ENCODE measurements at regions not wholly inside any gene's neighbourhood (a gene's known extent, or its start where the extent isn't known, plus 50 kb on each side); places are given as distances from the start of the nearest gene placed in this dataset.

DNA sequence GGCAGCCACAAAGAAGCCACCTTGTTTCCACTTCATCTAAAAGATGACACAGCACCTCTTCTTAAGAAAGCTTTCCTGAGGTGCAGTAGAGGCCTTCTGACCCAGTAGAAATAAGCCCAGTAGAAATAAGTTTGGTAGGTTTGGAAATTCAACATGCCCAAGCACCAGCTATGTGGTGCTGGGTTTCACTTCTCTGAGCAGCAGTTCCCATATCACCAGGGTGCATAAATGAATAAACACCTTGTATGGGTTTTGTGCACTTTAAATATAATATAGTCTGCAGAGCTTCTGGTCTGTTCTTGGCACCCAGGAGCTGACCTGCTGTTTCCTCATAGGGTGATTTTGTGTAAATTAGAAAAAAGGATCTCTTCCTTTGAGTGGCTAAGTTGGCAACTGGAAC lies 492.4 kb upstream of the SORCS1 start:
- H4K20me1 ChIP-seq (ENCODE audit: control insufficient read depth, extremely low read depth, insufficient read depth, low read length): no peaks in the 10 kb centered on the region
- H3K4me1 ChIP-seq (ENCODE audit: control insufficient read depth, extremely low read depth, insufficient read depth, low read length): no peaks in the 10 kb centered on the region
- H3K36me3 ChIP-seq (ENCODE audit: control insufficient read depth, insufficient read depth, low read length): no peaks in the 10 kb centered on the region
- no peaks in the 10 kb centered on the region for H3K9me3 ChIP-seq (ENCODE audit: control insufficient read depth, insufficient read depth, low read depth, low read length)
- H3K27me3 ChIP-seq (ENCODE audit: control insufficient read depth, insufficient read depth, low read length): no peaks in the 10 kb centered on the region
- no peak for DNase-seq (ENCODE audit: low read depth in 2 of 2)
- H3K79me2 ChIP-seq (ENCODE audit: control insufficient read depth, insufficient read depth, low read length): no peaks in the 10 kb centered on the region
- H3K4me2 ChIP-seq (ENCODE audit: extremely low read depth, insufficient read depth, low read length): no peak overlapping the region
- no peak overlapping the region for H3K27ac ChIP-seq (ENCODE audit: insufficient read depth, low read length)
- TF ChIP-seq, protein P1, sequence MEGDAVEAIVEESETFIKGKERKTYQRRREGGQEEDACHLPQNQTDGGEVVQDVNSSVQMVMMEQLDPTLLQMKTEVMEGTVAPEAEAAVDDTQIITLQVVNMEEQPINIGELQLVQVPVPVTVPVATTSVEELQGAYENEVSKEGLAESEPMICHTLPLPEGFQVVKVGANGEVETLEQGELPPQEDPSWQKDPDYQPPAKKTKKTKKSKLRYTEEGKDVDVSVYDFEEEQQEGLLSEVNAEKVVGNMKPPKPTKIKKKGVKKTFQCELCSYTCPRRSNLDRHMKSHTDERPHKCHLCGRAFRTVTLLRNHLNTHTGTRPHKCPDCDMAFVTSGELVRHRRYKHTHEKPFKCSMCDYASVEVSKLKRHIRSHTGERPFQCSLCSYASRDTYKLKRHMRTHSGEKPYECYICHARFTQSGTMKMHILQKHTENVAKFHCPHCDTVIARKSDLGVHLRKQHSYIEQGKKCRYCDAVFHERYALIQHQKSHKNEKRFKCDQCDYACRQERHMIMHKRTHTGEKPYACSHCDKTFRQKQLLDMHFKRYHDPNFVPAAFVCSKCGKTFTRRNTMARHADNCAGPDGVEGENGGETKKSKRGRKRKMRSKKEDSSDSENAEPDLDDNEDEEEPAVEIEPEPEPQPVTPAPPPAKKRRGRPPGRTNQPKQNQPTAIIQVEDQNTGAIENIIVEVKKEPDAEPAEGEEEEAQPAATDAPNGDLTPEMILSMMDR (conservative IDR thresholded peaks at IDR 0.05 in 1 of 2, IDR thresholded peaks at IDR 0.05 in 1 of 2; ENCODE audit: low read depth in 1 of 2, low read length in 2 of 2): no peak
- no peak for TF ChIP-seq EZH2 (IDR thresholded peaks at IDR 0.05; ENCODE audit: low read length, missing control alignments)
- H3K4me3 ChIP-seq (replicated peaks in 1 of 4; ENCODE audit: control extremely low read depth in 1 of 4, insufficient read depth in 1 of 4, low read depth in 3 of 4, low read length in 4 of 4): no peak overlapping the region
- H2AFZ ChIP-seq (ENCODE audit: low read length): no peak overlapping the region
- no peak overlapping the region for H3K9ac ChIP-seq (ENCODE audit: insufficient read depth, low read length)

- Histone ChIP-seq H3K4me3 (replicated peaks in 1 of 4; ENCODE audit: control extremely low read depth in 1 of 4, insufficient read depth in 1 of 4, low read depth in 3 of 4, low read length in 4 of 4) (peak overlapping the region in 2 of 4 experiments; percentile 17 to 42), H3K9me3 (ENCODE audit: control insufficient read depth, insufficient read depth, low read depth, low read length) (no peaks in the 10 kb centered on the region), H3K36me3 (ENCODE audit: control insufficient read depth, insufficient read depth, low read length) (no peaks in the 10 kb centered on the region), H3K4me1 (ENCODE audit: control insufficient read depth, extremely low read depth, insufficient read depth, low read length) (no peaks in the 10 kb centered on the region), H3K27me3 (ENCODE audit: control insufficient read depth, insufficient read depth, low read length) (no peaks in the 10 kb centered on the region), H4K20me1 (ENCODE audit: control insufficient read depth, extremely low read depth, insufficient read depth, low read length) (no peaks in the 10 kb centered on the region), H3K9ac (ENCODE audit: insufficient read depth, low read length) (no peak overlapping the region), H3K79me2 (ENCODE audit: control insufficient read depth, insufficient read depth, low read length) (no peaks in the 10 kb centered on the region), H3K27ac (ENCODE audit: insufficient read depth, low read length) (no peak overlapping the region), H3K4me2 (ENCODE audit: extremely low read depth, insufficient read depth, low read length) (no peak overlapping the region), H2AFZ (ENCODE audit: low read length) (no peak overlapping the region)
- no peak for TF ChIP-seq EZH2 (IDR thresholded peaks at IDR 0.05; ENCODE audit: low read length, missing control alignments)
- DNase-seq (ENCODE audit: low read depth in 2 of 2): peak in 1 of 2 donors; percentile 38
Observed at GRCh38 chr10:107653832-107654287, 489.4 kb upstream of the SORCS1 start.

DNA sequence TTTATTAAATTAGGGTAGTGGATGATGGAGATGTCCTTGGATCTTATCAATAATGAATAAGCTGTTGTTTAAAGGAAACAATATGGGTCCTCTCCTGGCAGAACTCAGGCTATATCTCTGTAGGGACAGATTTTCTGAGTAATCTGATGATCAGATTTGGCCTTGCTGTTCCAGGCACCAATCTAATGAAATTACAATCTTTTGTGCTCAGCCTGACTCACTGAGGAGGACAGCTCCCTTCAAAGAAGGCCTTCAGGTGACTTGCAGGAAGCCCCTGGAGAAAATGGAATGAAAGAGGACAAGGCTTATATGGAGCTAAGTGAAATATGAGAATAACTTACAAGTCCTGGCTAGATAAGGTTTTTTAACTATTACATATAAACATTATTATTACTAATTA lies 486.4 kb upstream of the SORCS1 start:
- Histone ChIP-seq H3K27ac (ENCODE audit: insufficient read depth, low read length) (no peak overlapping the region), H4K20me1 (ENCODE audit: control insufficient read depth, extremely low read depth, insufficient read depth, low read length) (no peaks in the 10 kb centered on the region), H3K9me3 (ENCODE audit: control insufficient read depth, insufficient read depth, low read depth, low read length) (no peaks in the 10 kb centered on the region), H3K4me2 (ENCODE audit: extremely low read depth, insufficient read depth, low read length) (no peak overlapping the region), H3K36me3 (ENCODE audit: control insufficient read depth, insufficient read depth, low read length) (no peaks in the 10 kb centered on the region), H3K4me1 (ENCODE audit: control insufficient read depth, extremely low read depth, insufficient read depth, low read length) (no peaks in the 10 kb centered on the region), H3K79me2 (ENCODE audit: control insufficient read depth, insufficient read depth, low read length) (no peaks in the 10 kb centered on the region), H3K9ac (ENCODE audit: insufficient read depth, low read length) (no peak overlapping the region), H3K27me3 (ENCODE audit: control insufficient read depth, insufficient read depth, low read length) (no peaks in the 10 kb centered on the region), H2AFZ (ENCODE audit: low read length) (no peak overlapping the region), H3K4me3 (replicated peaks in 1 of 4; ENCODE audit: control extremely low read depth in 1 of 4, insufficient read depth in 1 of 4, low read depth in 3 of 4, low read length in 4 of 4) (no peak overlapping the region)
- no peak for DNase-seq (ENCODE audit: low read depth in 2 of 2)
- no peak for TF ChIP-seq EZH2 (IDR thresholded peaks at IDR 0.05; ENCODE audit: low read length, missing control alignments)
- TF ChIP-seq, protein P1 (conservative IDR thresholded peaks at IDR 0.05 in 1 of 2, IDR thresholded peaks at IDR 0.05 in 1 of 2; ENCODE audit: low read depth in 1 of 2, low read length in 2 of 2): no peak

All from fibroblast of lung (primary cell).